ENCODE measurements at regions not wholly inside any gene's neighbourhood (a gene's known extent, or its start where the extent isn't known, plus 50 kb on each side); places are given as distances from the start of the nearest gene placed in this dataset.

GRCh38 chr12:67748743-67749040 is 100.1 kb downstream of the DYRK2 start:
- Mint-ChIP-seq H3K27me3 (peaks cover 0 to 18% (median 4%) of the 10 kb centered on the region in 3 donors), H3K4me1 (no peaks in the 10 kb centered on the region), H3K36me3 (no peaks in the 10 kb centered on the region), H3K4me3 (no peak overlapping the region), H3K9me3 (peaks cover 0 to 3% (median 0%) of the 10 kb centered on the region in 7 donors), H3K27ac (no peak overlapping the region)
- ATAC-seq (ENCODE audit: low read depth in 2 of 2), result no peak
- DNase-seq, result no peak

- H3K36me3 Mint-ChIP-seq, result no peaks in the 10 kb centered on the region
- H3K27me3 Mint-ChIP-seq, result peaks cover 0 to 18% (median 0%) of the 10 kb centered on the region in 3 donors
- ATAC-seq (ENCODE audit: low read depth in 2 of 2) (no peak), DNase-seq (no peak)
- no peak overlapping the region for H3K27ac Mint-ChIP-seq
- peaks cover 9 to 10% (median 9%) of the 10 kb centered on the region in 3 donors for H3K4me1 Mint-ChIP-seq
- H3K9me3 Mint-ChIP-seq, result peaks cover 0 to 3% (median 0%) of the 10 kb centered on the region in 7 donors
- H3K4me3 Mint-ChIP-seq, result no peak overlapping the region
Measured at GRCh38 chr12:67750513-67751183, 102.1 kb downstream of the DYRK2 start.

- Mint-ChIP-seq H3K4me3 (no peak overlapping the region), H3K27ac (no peak overlapping the region), H3K9me3 (peaks cover 0 to 1% (median 0%) of the 10 kb centered on the region in 7 donors), H3K36me3 (no peaks in the 10 kb centered on the region), H3K27me3 (peaks cover 0 to 18% (median 0%) of the 10 kb centered on the region in 3 donors), H3K4me1 (peaks cover 10 to 12% (median 12%) of the 10 kb centered on the region in 3 donors)
- DNase-seq, result no peak
- no peak for ATAC-seq (ENCODE audit: low read depth in 2 of 2)
Measured at GRCh38 chr12:67751381-67751928, 102.9 kb downstream of the DYRK2 start.

GRCh38 chr12:67752226-67752732 is 103.7 kb downstream of the DYRK2 start:
- Mint-ChIP-seq H3K27me3 (peaks cover 0 to 18% (median 0%) of the 10 kb centered on the region in 3 donors), H3K4me1 (peaks cover 10 to 12% (median 12%) of the 10 kb centered on the region in 3 donors), H3K27ac (no peak overlapping the region), H3K36me3 (no peaks in the 10 kb centered on the region), H3K4me3 (no peak overlapping the region), H3K9me3 (peaks cover 0 to 1% (median 0%) of the 10 kb centered on the region in 7 donors)
- DNase-seq, result no peak
- no peak for ATAC-seq (ENCODE audit: low read depth in 2 of 2)

- H3K4me3 Mint-ChIP-seq, result no peak overlapping the region
- ATAC-seq (ENCODE audit: low read depth in 2 of 2) (peak; percentile 31 to 46), DNase-seq (peak; percentile 6)
- H3K9me3 Mint-ChIP-seq, result no peaks in the 10 kb centered on the region
- no peak overlapping the region for H3K27ac Mint-ChIP-seq
- H3K36me3 Mint-ChIP-seq, result no peaks in the 10 kb centered on the region
- peaks cover 0 to 7% (median 0%) of the 10 kb centered on the region in 3 donors for H3K27me3 Mint-ChIP-seq
- peaks cover 19 to 26% (median 24%) of the 10 kb centered on the region in 3 donors for H3K4me1 Mint-ChIP-seq
Measured at GRCh38 chr12:67754933-67755697, 106.6 kb downstream of the DYRK2 start.

- Mint-ChIP-seq H3K36me3 (no peaks in the 10 kb centered on the region), H3K4me1 (peaks cover 19 to 26% (median 24%) of the 10 kb centered on the region in 3 donors), H3K9me3 (no peaks in the 10 kb centered on the region), H3K27ac (no peak overlapping the region), H3K4me3 (no peak overlapping the region), H3K27me3 (peaks cover 0 to 12% (median 6%) of the 10 kb centered on the region in 3 donors)
- DNase-seq, result no peak
- ATAC-seq (ENCODE audit: low read depth in 2 of 2), result peak in 1 of 2 donors; percentile 17
Measured at GRCh38 chr12:67757651-67758050, 109.1 kb downstream of the DYRK2 start.

GRCh38 chr12:67758119-67758518 is 109.6 kb downstream of the DYRK2 start:
- H3K36me3 Mint-ChIP-seq, result no peaks in the 10 kb centered on the region

GRCh38 chr12:67758521-67758920 is 110.0 kb downstream of the DYRK2 start:
- Mint-ChIP-seq H3K27me3 (peaks cover 0 to 16% (median 6%) of the 10 kb centered on the region in 3 donors), H3K4me3 (no peak overlapping the region), H3K9me3 (no peaks in the 10 kb centered on the region), H3K36me3 (no peaks in the 10 kb centered on the region), H3K27ac (peak overlapping the region in 1 of 6 donors; percentile 22), H3K4me1 (peaks cover 19 to 26% (median 24%) of the 10 kb centered on the region in 3 donors)
- peak; percentile 2 to 6 for ATAC-seq (ENCODE audit: low read depth in 2 of 2)
- DNase-seq, result no peak

More at GRCh38 chr12:67758119-67758518, 109.6 kb downstream of the DYRK2 start:
- ATAC-seq (ENCODE audit: low read depth in 2 of 2) (peak; percentile 99), DNase-seq (peak; percentile 69)
- Mint-ChIP-seq H3K9me3 (no peaks in the 10 kb centered on the region), H3K27me3 (peaks cover 0 to 13% (median 6%) of the 10 kb centered on the region in 3 donors), H3K4me3 (no peak overlapping the region), H3K4me1 (peaks cover 19 to 26% (median 24%) of the 10 kb centered on the region in 3 donors), H3K27ac (peak overlapping the region in 2 of 6 donors; percentile 21 to 22)

- Mint-ChIP-seq H3K36me3 (no peaks in the 10 kb centered on the region), H3K4me1 (peaks cover 19 to 25% (median 23%) of the 10 kb centered on the region in 3 donors), H3K4me3 (peak overlapping the region in 1 of 8 donors; percentile 45), H3K27ac (no peak overlapping the region), H3K9me3 (no peaks in the 10 kb centered on the region), H3K27me3 (peaks cover 0 to 22% (median 9%) of the 10 kb centered on the region in 3 donors)
- DNase-seq (no peak), ATAC-seq (ENCODE audit: low read depth in 2 of 2) (no peak)
Measured at GRCh38 chr12:67759829-67760228, 111.3 kb downstream of the DYRK2 start.

GRCh38 chr12:67760586-67761275 is 112.2 kb downstream of the DYRK2 start:
- ATAC-seq (ENCODE audit: low read depth in 2 of 2) (no peak), DNase-seq (no peak)
- H3K4me3 Mint-ChIP-seq, result no peak overlapping the region
- no peaks in the 10 kb centered on the region for H3K36me3 Mint-ChIP-seq
- H3K27me3 Mint-ChIP-seq, result peaks cover 0 to 25% (median 11%) of the 10 kb centered on the region in 3 donors
- H3K27ac Mint-ChIP-seq, result no peak overlapping the region
- peaks cover 10 to 16% (median 14%) of the 10 kb centered on the region in 3 donors for H3K4me1 Mint-ChIP-seq
- no peaks in the 10 kb centered on the region for H3K9me3 Mint-ChIP-seq

GRCh38 chr12:67761566-67761965 is 113.0 kb downstream of the DYRK2 start:
- Mint-ChIP-seq H3K27me3 (peaks cover 0 to 25% (median 11%) of the 10 kb centered on the region in 3 donors), H3K36me3 (no peaks in the 10 kb centered on the region), H3K27ac (no peak overlapping the region), H3K9me3 (no peaks in the 10 kb centered on the region), H3K4me3 (no peak overlapping the region), H3K4me1 (peaks cover 9 to 14% (median 13%) of the 10 kb centered on the region in 3 donors)
- no peak for ATAC-seq (ENCODE audit: low read depth in 2 of 2)
- DNase-seq, result no peak

GRCh38 chr12:67764055-67764454 is 115.5 kb downstream of the DYRK2 start:
- no peak for ATAC-seq (ENCODE audit: low read depth in 2 of 2)

More at GRCh38 chr12:67764055-67764454, 115.5 kb downstream of the DYRK2 start:
- Mint-ChIP-seq H3K36me3 (no peaks in the 10 kb centered on the region), H3K4me3 (no peak overlapping the region), H3K27me3 (peaks cover 0 to 25% (median 11%) of the 10 kb centered on the region in 3 donors), H3K9me3 (no peaks in the 10 kb centered on the region), H3K4me1 (no peaks in the 10 kb centered on the region), H3K27ac (no peak overlapping the region)
- DNase-seq, result no peak
